GM12878 (cell line): ENCODE measurements at regions not wholly inside any gene's neighbourhood (a gene's known extent, or its start where the extent isn't known, plus 50 kb on each side); places are given as distances from the start of the nearest gene placed in this dataset.
"Not testable (repeated sequence)": the region's sequence is repeated elsewhere in the genome, so short reads cannot be mapped to it uniquely, and the experiment has no call there.

Experiments used
- ATAC-seq: fragments of 200-7000 bp; cut with Tn5 transposase; 3 replicates; pipeline ENCODE4 v1.9.1; 2020; ENCODE audit warnings: mild to moderate bottlenecking, moderate library complexity
- BruUV-seq: library from RNA; stranded (reverse); fragments of 400-500 nt; replicated peaks from 2 replicates; lab custom pipeline; 2021; lab: Mats Ljungman, UMichigan
- CTCF ChIA-PET: fragments of 300-600 bp; sonication (Branson Sonifier 250); formaldehyde crosslinking; extraction: SDS; loops from one replicate; lab custom pipeline; 2021; ENCODE audit warnings: inconsistent platforms; lab: Yijun Ruan, JAX
- POLR2A ChIA-PET: fragments of 350-600 bp; formaldehyde crosslinking; extraction: SDS; loops from one replicate; lab custom pipeline; 2021; ENCODE audit warnings: inconsistent platforms; lab: Charles Lee
- RAD21 ChIA-PET: fragments of 300-600 bp; sonication (Branson Sonifier 250); formaldehyde crosslinking; loops from one replicate; lab custom pipeline; 2023; ENCODE audit warnings: antibody characterized with exemption; ENCODE audit not compliant: unreplicated experiment; lab: Charles Lee
- SMC1A ChIA-PET: fragments of 300-600 bp; sonication (Branson Sonifier 250); formaldehyde crosslinking; loops from one replicate; lab custom pipeline; 2023; ENCODE audit not compliant: unreplicated experiment, uncharacterized antibody; lab: Charles Lee
- DNase-seq: peaks from one replicate; pipeline ENCODE4 v3.0.0-alpha.2; 2011; ENCODE audit warnings: low read depth, low spot score
- FAIRE-seq: peaks from 3 replicates; lab custom pipeline; 2011; peaks lifted over from hg19 to GRCh38; lab: Jason Lieb, UNC
- H2AFZ ChIP-seq: 2 replicates; pipeline ENCODE4 v1.6.0; 2011; ENCODE audit warnings: low read depth, low read length, control low read depth; ENCODE audit not compliant: control insufficient read depth
- H3K27ac ChIP-seq: 2 replicates; pipeline ENCODE4 v1.5.1; 2011; ENCODE audit warnings: control low read depth; ENCODE audit not compliant: control insufficient read depth, insufficient read depth
- H3K27me3 ChIP-seq, 2 experiments: replicated peaks in 1 of 2; 2 replicates each; pipeline versions ENCODE4 v1.6.0 to v1.6.1; 2011; ENCODE audit warnings: low read length in 1 of 2; ENCODE audit not compliant: control insufficient read depth in 2 of 2, insufficient read depth in 2 of 2
- H3K36me3 ChIP-seq, 2 experiments: 2 replicates each; pipeline ENCODE4 v1.5.1; 2011; ENCODE audit warnings: low read length in 1 of 2; ENCODE audit not compliant: control insufficient read depth in 2 of 2, insufficient read depth in 2 of 2
- H3K4me1 ChIP-seq: 2 replicates; pipeline ENCODE4 v1.6.1; 2011; ENCODE audit warnings: mild to moderate bottlenecking, low read length, moderate library complexity, mixed read lengths; ENCODE audit not compliant: control insufficient read depth, insufficient read depth
- H3K4me2 ChIP-seq: 2 replicates; pipeline ENCODE4 v1.6.0; 2011; ENCODE audit warnings: control low read depth; ENCODE audit not compliant: control insufficient read depth, insufficient read depth
- H3K4me3 ChIP-seq: fragments of 200-600 bp; sonication (generic); 2 replicates; pipeline ENCODE4 v1.5.1; 2016
- H3K79me2 ChIP-seq: 2 replicates; pipeline ENCODE4 v1.6.0; 2011; ENCODE audit warnings: low read length; ENCODE audit not compliant: control insufficient read depth, insufficient read depth
- H3K9ac ChIP-seq: 2 replicates; pipeline ENCODE4 v1.8.0; 2011; ENCODE audit warnings: low read length, control low read depth, mixed read lengths; ENCODE audit not compliant: control insufficient read depth, insufficient read depth
- H3K9me3 ChIP-seq: replicated peaks from 3 replicates; pipeline ENCODE4 v1.5.1; 2011; ENCODE audit warnings: mild to moderate bottlenecking, low read length; ENCODE audit not compliant: control insufficient read depth, insufficient read depth
- H4K20me1 ChIP-seq: 2 replicates; pipeline ENCODE4 v1.6.0; 2011; ENCODE audit not compliant: control insufficient read depth, insufficient read depth
- CBFB ChIP-seq: IDR thresholded peaks from 2 replicates; pipeline ENCODE4 v1.6.1; 2016; ENCODE audit warnings: antibody characterized with exemption, low read depth
- FOXK2 ChIP-seq: fragments of 450-650 bp; IDR thresholded peaks from 2 replicates; pipeline ENCODE4 v1.6.1; 2017; ENCODE audit warnings: mild to moderate bottlenecking, moderate library complexity
- LARP7 ChIP-seq: fragments of 450-650 bp; IDR thresholded peaks from 2 replicates; pipeline ENCODE4 v1.6.1; 2017; ENCODE audit warnings: mild to moderate bottlenecking
- NFXL1 ChIP-seq: fragments of 450-650 bp; IDR thresholded peaks from 2 replicates; pipeline ENCODE4 v1.6.1; 2017; ENCODE audit warnings: antibody characterized with exemption, mild to moderate bottlenecking, borderline replicate concordance
- NR2C1 ChIP-seq: fragments of 450-650 bp; IDR thresholded peaks from 2 replicates; pipeline ENCODE4 v1.6.1; 2017; ENCODE audit warnings: antibody characterized with exemption, mild to moderate bottlenecking, moderate library complexity
- PBX3 ChIP-seq: IDR thresholded peaks from 2 replicates; pipeline ENCODE4 v1.6.1; 2011; ENCODE audit warnings: mild to moderate bottlenecking, low read depth, low read length, moderate library complexity; ENCODE audit not compliant: insufficient replicate concordance
- POLR2A ChIP-seq: IDR thresholded peaks from 2 replicates; pipeline ENCODE4 v1.6.1; 2011; ENCODE audit warnings: low read depth, mild to moderate bottlenecking, low read length
- SMARCA5 ChIP-seq: fragments of 450-650 bp; IDR thresholded peaks from 2 replicates; pipeline ENCODE4 v1.6.1; 2017; ENCODE audit warnings: mild to moderate bottlenecking
- SMC3 ChIP-seq: IDR thresholded peaks from 2 replicates; pipeline ENCODE4 v1.6.1; 2011; ENCODE audit warnings: low read length, improper control_type of control experiment, borderline replicate concordance
- SREBF2 ChIP-seq: IDR thresholded peaks from 2 replicates; pipeline ENCODE4 v1.6.1; 2012; ENCODE audit warnings: mild to moderate bottlenecking, low read length
- TBL1XR1 ChIP-seq: IDR thresholded peaks from 2 replicates; pipeline ENCODE4 v1.6.1; 2012; ENCODE audit warnings: low read depth, low read length, improper control_type of control experiment
- ZBTB4 ChIP-seq: fragments of 450-650 bp; formaldehyde crosslinking; IDR thresholded peaks from 2 replicates; pipeline ENCODE4 v1.4.0; 2022; ENCODE audit warnings: mild to moderate bottlenecking, moderate library complexity
- ZNF207 ChIP-seq: fragments of 450-650 bp; IDR thresholded peaks from 2 replicates; pipeline ENCODE4 v1.6.1; 2014; ENCODE audit warnings: antibody characterized with exemption, mild to moderate bottlenecking, borderline replicate concordance
- WGBS: methylation state at CpG from one replicate; pipeline ENCODE4 v1.1.6; 2016; ENCODE audit warnings: low lambda C conversion rate; ENCODE audit not compliant: insufficient replicate concordance, insufficient coverage; ENCODE audit errors: missing lambda C conversion rate; 5-methylcytosine and 5-hydroxymethylcytosine counted together
- in situ Hi-C: fragments of 300-500 bp; cut with MboI; formaldehyde crosslinking; loops from 9 replicates; pipeline ENCODE4 v1.14.3; 2018; ENCODE audit warnings: mixed read lengths
- intact Hi-C: fragments of 100-400 bp; cut with micrococcal nuclease; formaldehyde crosslinking; loops from one replicate; pipeline ENCODE4 v1.14.2; 2022; ENCODE audit not compliant: unreplicated experiment

GRCh38 chr2:19171409-19171808 lies 187.0 kb downstream of the OSR1 start (continued):
- TF ChIP-seq ZBTB4 (CRISPR knock-in tag) (no peak), FOXK2 (no peak), SREBF2 (no peak)

GRCh38 chr2:19169134-19169768 lies 189.2 kb downstream of the OSR1 start:
- intact Hi-C loops = no loop called here
- ChIA-PET RAD21 (no interaction called here), POLR2A (no interaction called here), SMC1A (interaction anchor here (1.7 kb wide), 1 partner anchor 30 kb away, joined by 4 read pairs; no protein-coding TSS in a partner anchor), CTCF (no interaction called here)
- no peak overlapping the region for H3K9ac ChIP-seq
- no peak overlapping the region for H3K4me2 ChIP-seq
- no peaks in the 10 kb centered on the region for H3K36me3 ChIP-seq
- ATAC-seq = no peak
- WGBS = 48% methylated on average over 2 of the region's 2 CpGs
- H2AFZ ChIP-seq = no peak overlapping the region
- no peak overlapping the region for H3K4me3 ChIP-seq
- H4K20me1 ChIP-seq = no peaks in the 10 kb centered on the region
- TF ChIP-seq TBL1XR1 (no peak), SMC3 (no peak), LARP7 (no peak), POLR2A (no peak), ZNF207 (no peak), PBX3 (no peak), NFXL1 (no peak), SMARCA5 (no peak), NR2C1 (no peak), CBFB (no peak)
- H3K9me3 ChIP-seq = no peaks in the 10 kb centered on the region
- in situ Hi-C loops = no loop called here
- FAIRE-seq = no peak
- no peak overlapping the region for H3K27ac ChIP-seq
- H3K27me3 ChIP-seq = no peaks in the 10 kb centered on the region
- H3K4me1 ChIP-seq = no peaks in the 10 kb centered on the region
- BruUV-seq = no TSS peak
- no peaks in the 10 kb centered on the region for H3K79me2 ChIP-seq
- DNase-seq = no peak

GRCh38 chr2:19164099-19164498 lies 194.3 kb downstream of the OSR1 start:
- H2AFZ ChIP-seq, H3K9ac ChIP-seq, in situ Hi-C loops, H3K79me2 ChIP-seq, H3K9me3 ChIP-seq, ATAC-seq, H3K27me3 ChIP-seq, FAIRE-seq, intact Hi-C loops, DNase-seq, H3K4me1 ChIP-seq, CTCF ChIA-PET, SMC1A ChIA-PET, H3K4me2 ChIP-seq, H4K20me1 ChIP-seq, BruUV-seq, POLR2A ChIA-PET, H3K27ac ChIP-seq, H3K4me3 ChIP-seq, RAD21 ChIA-PET, H3K36me3 ChIP-seq: not testable (repeated sequence)
- 17% methylated on average over 9 of the region's 9 CpGs for WGBS
